Activated naive CD4-positive, alpha-beta T cell treated with anti-CD3 and anti-CD28 coated beads, Interleukin-2, amount 50 U/mL, for 72 hours (primary cell): ENCODE measurements at regions not wholly inside any gene's neighbourhood (a gene's known extent, or its start where the extent isn't known, plus 50 kb on each side); places are given as distances from the start of the nearest gene placed in this dataset.

Experiments used
- ATAC-seq, 2 donors: fragments of 150-1000 bp; cut with Tn5 transposase; 2 replicates each; pipeline ENCODE4 v1.10.0; 2021; ENCODE audit warnings: mild to moderate bottlenecking in 2 of 2, moderate library complexity in 2 of 2
- DNase-seq, 2 donors: peaks; one replicate each; pipeline ENCODE4 v3.0.0; 2021 to 2022; ENCODE audit warnings: low spot score in 2 of 2
- H3K27ac Mint-ChIP-seq, 2 donors: one replicate each; pipeline ENCODE4 v1.8.0; 2022; ENCODE audit warnings: mild to moderate bottlenecking in 2 of 2, mixed read lengths in 2 of 2
- H3K36me3 Mint-ChIP-seq, 2 donors: one replicate each; pipeline ENCODE4 v1.8.0; 2022; ENCODE audit warnings: mixed read lengths in 2 of 2
- H3K9me3 Mint-ChIP-seq, 2 donors: one replicate each; pipeline ENCODE4 v1.8.0; 2022; ENCODE audit warnings: mixed read lengths in 2 of 2

GRCh38 chr9:118609355-118610044, 759.7 kb downstream of the BRINP1 start:
- H3K9me3 Mint-ChIP-seq: peaks cover 6 to 11% of the 10 kb centered on the region in 2 donors
- no peak for ATAC-seq
- no peak for DNase-seq
- H3K27ac Mint-ChIP-seq: no peak overlapping the region
- peaks cover 0 to 7% of the 10 kb centered on the region in 2 donors for H3K36me3 Mint-ChIP-seq

GRCh38 chr9:118612201-118612600, 757.0 kb downstream of the BRINP1 start:
- Mint-ChIP-seq H3K27ac (no peak overlapping the region), H3K36me3 (peaks cover 0 to 13% of the 10 kb centered on the region in 2 donors), H3K9me3 (peaks cover 6 to 19% of the 10 kb centered on the region in 2 donors)
- ATAC-seq: no peak
- no peak for DNase-seq

- Mint-ChIP-seq H3K27ac (no peak overlapping the region), H3K9me3 (peaks cover 13 to 26% of the 10 kb centered on the region in 2 donors), H3K36me3 (peaks cover 0 to 13% of the 10 kb centered on the region in 2 donors)
- DNase-seq (no peak), ATAC-seq (no peak)
Measured at GRCh38 chr9:118613996-118614395, 755.2 kb downstream of the BRINP1 start.

- ATAC-seq (no peak), DNase-seq (no peak)
- peaks cover 12 to 39% of the 10 kb centered on the region in 2 donors for H3K9me3 Mint-ChIP-seq
- H3K27ac Mint-ChIP-seq: no peak overlapping the region
- H3K36me3 Mint-ChIP-seq: peaks cover 0 to 6% of the 10 kb centered on the region in 2 donors
Measured at GRCh38 chr9:118618084-118618483, 751.2 kb downstream of the BRINP1 start.

GRCh38 chr9:118618849-118619248, 750.4 kb downstream of the BRINP1 start:
- peaks cover 12 to 41% of the 10 kb centered on the region in 2 donors for H3K9me3 Mint-ChIP-seq
- DNase-seq: no peak
- peaks cover 0 to 6% of the 10 kb centered on the region in 2 donors for H3K36me3 Mint-ChIP-seq
- ATAC-seq: no peak
- H3K27ac Mint-ChIP-seq: no peak overlapping the region

- DNase-seq (no peak), ATAC-seq (no peak)
- Mint-ChIP-seq H3K27ac (no peak overlapping the region), H3K36me3 (peaks cover 0 to 6% of the 10 kb centered on the region in 2 donors), H3K9me3 (peaks cover 10 to 18% of the 10 kb centered on the region in 2 donors)
Measured at GRCh38 chr9:118624608-118625007, 744.6 kb downstream of the BRINP1 start.

GRCh38 chr9:118630079-118630478, 739.2 kb downstream of the BRINP1 start:
- ATAC-seq: no peak
- H3K36me3 Mint-ChIP-seq: peaks cover 0 to 18% of the 10 kb centered on the region in 2 donors
- H3K27ac Mint-ChIP-seq: no peak overlapping the region
- no peak for DNase-seq
- H3K9me3 Mint-ChIP-seq: peaks cover 20 to 36% of the 10 kb centered on the region in 2 donors

GRCh38 chr9:118630931-118631595, 738.2 kb downstream of the BRINP1 start:
- Mint-ChIP-seq H3K9me3 (peaks cover 20 to 36% of the 10 kb centered on the region in 2 donors), H3K27ac (no peak overlapping the region), H3K36me3 (peaks cover 0 to 16% of the 10 kb centered on the region in 2 donors)
- ATAC-seq (no peak), DNase-seq (no peak)

- DNase-seq (no peak), ATAC-seq (no peak)
- Mint-ChIP-seq H3K27ac (no peak overlapping the region), H3K9me3 (peaks cover 20 to 36% of the 10 kb centered on the region in 2 donors), H3K36me3 (peaks cover 0 to 11% of the 10 kb centered on the region in 2 donors)
Measured at GRCh38 chr9:118631956-118632355, 737.3 kb downstream of the BRINP1 start.

- no peak for DNase-seq
Measured at GRCh38 chr9:118635416-118635815, 733.8 kb downstream of the BRINP1 start.

GRCh38 chr9:118637681-118638080, 731.6 kb downstream of the BRINP1 start:
- H3K36me3 Mint-ChIP-seq: peaks cover 0 to 13% of the 10 kb centered on the region in 2 donors
- peaks cover 26 to 30% of the 10 kb centered on the region in 2 donors for H3K9me3 Mint-ChIP-seq
- H3K27ac Mint-ChIP-seq: no peak overlapping the region
- ATAC-seq (no peak), DNase-seq (no peak)

More at GRCh38 chr9:118635416-118635815, 733.8 kb downstream of the BRINP1 start:
- no peak overlapping the region for H3K27ac Mint-ChIP-seq
- H3K9me3 Mint-ChIP-seq: peaks cover 25 to 32% of the 10 kb centered on the region in 2 donors
- peaks cover 0 to 11% of the 10 kb centered on the region in 2 donors for H3K36me3 Mint-ChIP-seq
- ATAC-seq: no peak

GRCh38 chr9:118640836-118641560, 728.2 kb downstream of the BRINP1 start:
- DNase-seq: no peak
- Mint-ChIP-seq H3K9me3 (peaks cover 21 to 32% of the 10 kb centered on the region in 2 donors), H3K27ac (no peak overlapping the region), H3K36me3 (peaks cover 0 to 24% of the 10 kb centered on the region in 2 donors)
- ATAC-seq: no peak

GRCh38 chr9:118643118-118643517, 726.1 kb downstream of the BRINP1 start:
- ATAC-seq (no peak), DNase-seq (no peak)
- H3K27ac Mint-ChIP-seq: no peak overlapping the region
- peaks cover 0 to 28% of the 10 kb centered on the region in 2 donors for H3K36me3 Mint-ChIP-seq
- H3K9me3 Mint-ChIP-seq: peaks cover 25 to 34% of the 10 kb centered on the region in 2 donors

GRCh38 chr9:118644066-118644465, 725.2 kb downstream of the BRINP1 start:
- peaks cover 0 to 28% of the 10 kb centered on the region in 2 donors for H3K36me3 Mint-ChIP-seq
- DNase-seq (no peak), ATAC-seq (no peak)
- H3K27ac Mint-ChIP-seq: no peak overlapping the region
- H3K9me3 Mint-ChIP-seq: peaks cover 25 to 28% of the 10 kb centered on the region in 2 donors

GRCh38 chr9:118647331-118647730, 721.9 kb downstream of the BRINP1 start:
- peaks cover 0 to 20% of the 10 kb centered on the region in 2 donors for H3K36me3 Mint-ChIP-seq
- ATAC-seq (no peak), DNase-seq (no peak)
- H3K9me3 Mint-ChIP-seq: peaks cover 25 to 32% of the 10 kb centered on the region in 2 donors
- no peak overlapping the region for H3K27ac Mint-ChIP-seq

- ATAC-seq: no peak
- peaks cover 25 to 29% of the 10 kb centered on the region in 2 donors for H3K9me3 Mint-ChIP-seq
- no peak overlapping the region for H3K27ac Mint-ChIP-seq
- H3K36me3 Mint-ChIP-seq: peaks cover 0 to 10% of the 10 kb centered on the region in 2 donors
- no peak for DNase-seq
Measured at GRCh38 chr9:118650417-118650816, 718.8 kb downstream of the BRINP1 start.

GRCh38 chr9:118651511-118651910, 717.7 kb downstream of the BRINP1 start:
- DNase-seq: no peak
- peaks cover 21 to 28% of the 10 kb centered on the region in 2 donors for H3K9me3 Mint-ChIP-seq
- H3K36me3 Mint-ChIP-seq: peaks cover 0 to under 1% of the 10 kb centered on the region in 2 donors
- H3K27ac Mint-ChIP-seq: no peak overlapping the region
- ATAC-seq: no peak
